ENCODE measurements at regions not wholly inside any gene's neighbourhood (a gene's known extent, or its start where the extent isn't known, plus 50 kb on each side); places are given as distances from the start of the nearest gene placed in this dataset.

GRCh38 chr18:64991102-64991501 is 759.7 kb upstream of the CDH7 start (continued):
- TF ChIP-seq MECOM (CRISPR knock-in tag; IDR thresholded peaks at IDR 0.05) (no peak), ZNF280B (CRISPR knock-in tag; IDR thresholded peaks at IDR 0.05) (no peak), ZNF830 (CRISPR knock-in tag; IDR thresholded peaks at IDR 0.05) (no peak), CBFA2T3 (IDR thresholded peaks at IDR 0.05) (no peak)

DNA sequence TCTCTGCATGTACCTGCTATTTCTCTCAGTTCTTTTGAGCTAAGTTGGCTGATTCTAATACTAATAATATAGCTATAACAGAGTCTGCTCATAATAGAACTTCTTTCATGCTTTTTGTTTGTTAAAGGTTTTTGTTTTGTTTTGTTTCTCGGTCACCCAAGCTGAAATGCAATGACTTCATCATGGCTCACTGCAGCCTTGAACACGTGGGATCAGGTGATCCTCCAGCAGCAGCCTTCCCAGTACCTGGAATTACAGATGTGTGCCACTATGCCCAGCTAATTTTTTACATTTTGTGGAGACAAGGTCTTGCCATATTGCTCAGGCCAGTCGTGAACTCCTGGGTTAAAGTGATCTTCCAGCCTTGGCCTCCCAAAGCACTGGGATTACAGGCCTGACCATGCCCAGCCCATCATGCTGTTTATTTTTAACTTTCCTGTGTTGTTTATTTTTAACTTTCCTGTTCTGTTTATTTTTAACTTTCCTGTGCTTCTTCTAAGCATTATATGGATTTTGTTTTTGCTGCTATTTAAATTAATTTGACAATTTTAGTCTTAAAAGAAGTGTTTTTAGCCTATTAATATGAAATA is 763.8 kb upstream of the CDH7 start:
- no TSS peak for BruUV-seq (replicated peaks)
- TF ChIP-seq TSC22D4 (tag; IDR thresholded peaks at IDR 0.05), result no peak
- no peak for TF ChIP-seq U2AF2 (optimal IDR thresholded peaks at IDR 0.05; ENCODE audit: low read depth, low read length)
- TF ChIP-seq ELF1 (tag; IDR thresholded peaks at IDR 0.05), result no peak
- no peak for TF ChIP-seq KDM2B (CRISPR knock-in tag; IDR thresholded peaks at IDR 0.05)
- TF ChIP-seq, protein P1, sequence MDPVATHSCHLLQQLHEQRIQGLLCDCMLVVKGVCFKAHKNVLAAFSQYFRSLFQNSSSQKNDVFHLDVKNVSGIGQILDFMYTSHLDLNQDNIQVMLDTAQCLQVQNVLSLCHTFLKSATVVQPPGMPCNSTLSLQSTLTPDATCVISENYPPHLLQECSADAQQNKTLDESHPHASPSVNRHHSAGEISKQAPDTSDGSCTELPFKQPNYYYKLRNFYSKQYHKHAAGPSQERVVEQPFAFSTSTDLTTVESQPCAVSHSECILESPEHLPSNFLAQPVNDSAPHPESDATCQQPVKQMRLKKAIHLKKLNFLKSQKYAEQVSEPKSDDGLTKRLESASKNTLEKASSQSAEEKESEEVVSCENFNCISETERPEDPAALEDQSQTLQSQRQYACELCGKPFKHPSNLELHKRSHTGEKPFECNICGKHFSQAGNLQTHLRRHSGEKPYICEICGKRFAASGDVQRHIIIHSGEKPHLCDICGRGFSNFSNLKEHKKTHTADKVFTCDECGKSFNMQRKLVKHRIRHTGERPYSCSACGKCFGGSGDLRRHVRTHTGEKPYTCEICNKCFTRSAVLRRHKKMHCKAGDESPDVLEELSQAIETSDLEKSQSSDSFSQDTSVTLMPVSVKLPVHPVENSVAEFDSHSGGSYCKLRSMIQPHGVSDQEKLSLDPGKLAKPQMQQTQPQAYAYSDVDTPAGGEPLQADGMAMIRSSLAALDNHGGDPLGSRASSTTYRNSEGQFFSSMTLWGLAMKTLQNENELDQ (CRISPR knock-in tag; IDR thresholded peaks at IDR 0.05; ENCODE audit: borderline replicate concordance), result no peak
- no peak for TF ChIP-seq THRAP3 (IDR thresholded peaks at IDR 0.05; ENCODE audit: borderline replicate concordance)
- no peak for TF ChIP-seq POLR2AphosphoS2 (IDR thresholded peaks at IDR 0.05; ENCODE audit: low read length)
- no peak for TF ChIP-seq PRMT5 (CRISPR knock-in tag; IDR thresholded peaks at IDR 0.05)
- no peak for TF ChIP-seq CBFB (CRISPR knock-in tag; IDR thresholded peaks at IDR 0.05)
- TF ChIP-seq BDP1 (IDR thresholded peaks at IDR 0.05; ENCODE audit: insufficient read depth, insufficient read length), result no peak
- TF ChIP-seq PHB2 (IDR thresholded peaks at IDR 0.05; ENCODE audit: low read depth), result no peak
- no peak for TF ChIP-seq ZFP36 (IDR thresholded peaks at IDR 0.05; ENCODE audit: low read depth, low read length, partially characterized antibody)
- no peak for TF ChIP-seq POLR2A (conservative IDR thresholded peaks at IDR 0.05)
- no peak for TF ChIP-seq ZNF518B (CRISPR knock-in tag; IDR thresholded peaks at IDR 0.05)

More for the DNA sequence above, 763.8 kb upstream of the CDH7 start:
- ChIA-PET CTCF (ENCODE audit: low intra/inter-chr PET ratio) (no interaction called here), POLR2A (no interaction called here)
- no peak overlapping the region for H3K27ac ChIP-seq (ENCODE audit: extremely low read depth, low read depth, low read length)
- no peak overlapping the region for H3K4me2 ChIP-seq (ENCODE audit: insufficient read depth, low read length)
- no peaks in the 10 kb centered on the region for H3K9me1 ChIP-seq (ENCODE audit: control insufficient read depth, insufficient read depth, low read length)
- intact Hi-C loops (cut with micrococcal nuclease) (no loop called here), in situ Hi-C loops (cut with MboI) (no loop called here)
- ATAC-seq, result no peak
- H3K79me2 ChIP-seq (ENCODE audit: control insufficient read depth, insufficient read depth, low read length), result no peaks in the 10 kb centered on the region
- FAIRE-seq, result no peak
- no peaks in the 10 kb centered on the region for H3K27me3 ChIP-seq (ENCODE audit: control insufficient read depth in 2 of 2, insufficient read depth in 2 of 2, low read length in 2 of 2)
- H3K4me1 ChIP-seq (replicated peaks in 1 of 2; ENCODE audit: control insufficient read depth in 2 of 2, insufficient read depth in 2 of 2, low read length in 2 of 2), result no peaks in the 10 kb centered on the region
- no peak overlapping the region for H2AFZ ChIP-seq (ENCODE audit: low read depth, low read length)
- WGBS (ENCODE audit: insufficient coverage, low coverage, missing lambda C conversion rate), result 0% methylated on average over 2 of the region's 3 CpGs
- no peak for DNase-seq (ENCODE audit: extremely low read depth in 1 of 4, low spot score in 3 of 4)
- H3K36me3 ChIP-seq (ENCODE audit: control insufficient read depth, insufficient read depth, low read length), result no peaks in the 10 kb centered on the region
- no peak overlapping the region for H3K4me3 ChIP-seq
- H4K20me1 ChIP-seq (replicated peaks; ENCODE audit: control insufficient read depth, insufficient read depth, low read length), result no peaks in the 10 kb centered on the region
- no peak overlapping the region for H3K9ac ChIP-seq (ENCODE audit: insufficient read depth in 1 of 2, low read depth in 2 of 2, low read length in 2 of 2)
- no peaks in the 10 kb centered on the region for H3K9me3 ChIP-seq (replicated peaks; ENCODE audit: control insufficient read depth, insufficient read depth, low read depth, low read length)

All from K562 (cell line).